Activated CD8-positive, alpha-beta memory T cell treated with anti-CD3 and anti-CD28 coated beads for 1 hour (primary cell): ENCODE measurements at regions not wholly inside any gene's neighbourhood (a gene's known extent, or its start where the extent isn't known, plus 50 kb on each side); places are given as distances from the start of the nearest gene placed in this dataset.
"Not testable (repeated sequence)": the region's sequence is repeated elsewhere in the genome, so short reads cannot be mapped to it uniquely, and the experiment has no call there.

ENCODE experiments used
- DNase-seq, 2 donors: peaks; one replicate each; pipeline ENCODE4 v3.0.0-alpha.2; 2020; ENCODE audit warnings: low read depth in 1 of 2; ENCODE audit errors: extremely low read depth in 1 of 2

- no peak for DNase-seq
These were observed 1126.2 kb downstream of the TYW1 start for GRCh38 chr7:68122801-68123200.

GRCh38 chr7:68125168-68125567 is 1128.5 kb downstream of the TYW1 start:
- DNase-seq = no peak

- no peak for DNase-seq
These were observed 1136.4 kb downstream of the TYW1 start for GRCh38 chr7:68133045-68133444.

- DNase-seq = no peak
These were observed 1146.7 kb downstream of the TYW1 start for GRCh38 chr7:68143345-68143744.

- DNase-seq = no peak
These were observed 1150.3 kb downstream of the TYW1 start for GRCh38 chr7:68146983-68147382.

- no peak for DNase-seq
These were observed 1151.1 kb downstream of the TYW1 start for GRCh38 chr7:68147614-68148238.

- no peak for DNase-seq
These were observed 1151.8 kb downstream of the TYW1 start for GRCh38 chr7:68148440-68148839.

GRCh38 chr7:68152205-68152604 is 1155.6 kb downstream of the TYW1 start:
- no peak for DNase-seq

- no peak for DNase-seq
These were observed 1159.0 kb downstream of the TYW1 start for GRCh38 chr7:68155676-68156075.

- no peak for DNase-seq
These were observed 1162.2 kb downstream of the TYW1 start for GRCh38 chr7:68158686-68159295.

- no peak for DNase-seq
These were observed 1166.1 kb downstream of the TYW1 start for GRCh38 chr7:68162712-68163111.

GRCh38 chr7:68166525-68166924 is 1169.9 kb downstream of the TYW1 start:
- DNase-seq = no peak

GRCh38 chr7:68173513-68173912 is 1176.9 kb downstream of the TYW1 start:
- no peak for DNase-seq

- no peak for DNase-seq
These were observed 1180.3 kb downstream of the TYW1 start for GRCh38 chr7:68176974-68177373.

GRCh38 chr7:68180761-68181160 is 1184.1 kb downstream of the TYW1 start:
- no peak for DNase-seq

- no peak for DNase-seq
These were observed 1186.5 kb downstream of the TYW1 start for GRCh38 chr7:68183176-68183575.

- no peak for DNase-seq
These were observed 1189.2 kb downstream of the TYW1 start for GRCh38 chr7:68185631-68186456.

- DNase-seq = no peak
These were observed 1190.9 kb downstream of the TYW1 start for GRCh38 chr7:68187532-68187931.

- DNase-seq = no peak
These were observed 1196.3 kb downstream of the TYW1 start for GRCh38 chr7:68192941-68193340.

- not testable (repeated sequence) for DNase-seq
These were observed 1199.0 kb downstream of the TYW1 start for GRCh38 chr7:68195642-68196041.

- DNase-seq = no peak
These were observed 1203.5 kb downstream of the TYW1 start for GRCh38 chr7:68200051-68200670.

GRCh38 chr7:68203251-68203650 is 1206.6 kb downstream of the TYW1 start:
- DNase-seq = no peak
